Fibroblast of peridontal ligament (primary cell): ENCODE measurements at regions not wholly inside any gene's neighbourhood (a gene's known extent, or its start where the extent isn't known, plus 50 kb on each side); places are given as distances from the start of the nearest gene placed in this dataset.

ENCODE experiments used
- DNase-seq: peaks from one replicate; pipeline ENCODE4 v3.0.0-alpha.2; 2010; ENCODE audit errors: extremely low read depth

DNA sequence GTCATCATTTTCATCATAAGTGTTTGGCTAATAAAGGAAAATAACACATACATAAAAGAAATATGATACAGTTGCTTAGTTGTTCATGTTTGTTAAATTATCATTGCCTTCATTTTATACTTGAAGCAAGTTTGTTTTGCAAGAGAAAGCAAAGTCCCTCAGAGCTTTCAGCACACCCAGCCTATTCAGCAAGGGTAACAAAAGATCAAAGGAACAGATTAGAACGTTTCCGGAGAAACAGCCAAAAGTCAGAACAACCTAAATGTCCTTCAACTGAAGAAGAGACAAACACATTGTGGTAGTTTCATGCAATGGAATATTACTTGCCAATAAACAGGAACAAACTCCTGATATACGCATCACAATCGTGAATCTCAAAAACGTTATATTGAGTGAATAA lies 380.7 kb downstream of the MZT1 start:
- DNase-seq, result no peak

DNA sequence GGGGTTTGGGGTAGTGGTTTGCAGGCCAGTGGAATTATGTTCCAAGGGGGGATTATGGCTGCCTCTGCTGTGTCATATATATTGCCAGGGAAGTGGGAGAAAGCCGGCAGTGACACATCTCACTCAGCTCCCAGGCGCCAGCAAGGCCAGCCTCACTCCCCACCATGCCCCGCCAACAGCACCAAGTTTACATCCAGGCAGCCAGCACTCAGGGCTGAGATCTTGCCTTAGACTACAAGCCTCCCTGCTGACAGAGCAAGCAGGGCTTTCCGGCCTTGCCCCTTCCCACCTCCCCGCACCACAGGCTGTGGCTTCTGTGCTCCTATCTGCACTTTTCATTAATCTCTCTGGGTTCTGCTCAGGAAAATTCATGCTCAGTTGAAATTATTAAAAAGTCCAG lies 385.1 kb downstream of the MZT1 start:
- DNase-seq, result no peak

DNA sequence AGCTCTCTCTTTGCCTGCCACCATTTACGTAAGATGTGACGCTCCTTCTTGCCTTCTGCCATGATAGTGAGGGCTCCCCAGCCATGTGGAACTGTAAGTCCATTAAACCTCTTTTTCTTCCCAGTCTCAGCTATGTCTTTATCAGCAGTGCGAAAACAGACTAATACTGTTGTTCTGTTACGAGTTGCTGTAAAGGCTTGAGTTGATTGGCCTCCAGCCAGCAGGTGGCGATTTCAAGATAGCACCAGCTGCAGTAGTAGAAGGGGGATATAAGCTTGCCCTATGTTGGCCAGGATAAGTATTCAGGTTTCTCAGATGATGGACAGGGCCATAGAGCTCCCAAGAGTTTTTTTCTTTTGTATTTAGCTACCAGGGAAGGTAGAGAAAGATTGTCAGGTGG lies 385.5 kb downstream of the MZT1 start:
- DNase-seq, result no peak

DNA sequence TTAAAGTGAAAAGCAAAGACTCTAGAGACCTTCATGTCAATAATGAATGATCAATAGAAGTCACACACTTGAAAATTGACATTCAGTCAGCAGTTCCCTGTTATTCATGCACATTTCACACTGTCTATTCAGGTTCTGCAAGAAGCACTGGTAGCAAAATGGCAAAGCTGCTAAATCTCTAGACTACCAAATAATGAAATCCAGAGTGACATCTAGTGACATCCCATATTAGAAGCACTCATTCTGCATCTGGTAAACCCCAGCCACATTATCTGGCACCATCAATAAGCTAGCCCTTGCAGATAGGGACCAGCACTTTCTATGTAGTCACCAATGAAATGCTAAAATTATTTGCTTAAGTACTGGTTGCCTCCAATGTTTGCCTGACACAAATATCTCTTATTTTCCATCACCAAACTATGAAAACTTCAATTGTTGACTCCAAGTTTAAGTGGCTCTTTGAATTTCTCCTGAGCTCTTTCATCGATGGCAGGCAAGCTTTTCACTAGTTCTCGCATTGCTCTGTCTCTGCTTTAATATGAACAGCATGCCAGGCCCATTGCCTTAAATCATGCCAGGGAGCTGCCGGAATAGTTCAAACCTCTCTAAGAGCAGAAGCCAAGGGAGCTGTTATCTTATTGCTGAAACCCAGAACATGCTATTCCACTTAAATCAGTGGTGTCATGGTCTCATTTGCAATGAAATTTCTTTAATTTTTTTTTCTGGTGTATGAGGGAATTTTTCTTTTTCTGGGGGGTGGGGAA lies 409.9 kb downstream of the MZT1 start:
- no peak for DNase-seq

DNA sequence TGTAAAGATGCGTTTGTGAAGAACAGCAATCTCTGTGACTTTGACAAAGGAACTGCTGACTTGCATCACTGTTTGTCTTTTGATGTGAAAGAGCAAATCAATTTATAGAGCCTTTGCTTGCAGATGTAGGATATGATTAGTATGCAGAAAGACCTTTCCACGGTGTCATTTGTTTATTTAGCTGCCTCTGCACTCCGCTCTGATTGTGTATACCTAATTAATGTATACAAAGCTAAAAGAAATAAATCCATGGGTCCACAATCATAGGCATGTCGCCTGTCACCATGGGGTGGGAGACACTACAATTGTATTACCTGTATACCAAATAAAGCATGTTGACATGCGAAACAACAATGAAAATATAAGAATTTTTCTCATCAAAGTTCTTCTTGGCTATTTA lies 410.7 kb downstream of the MZT1 start:
- no peak for DNase-seq

DNA sequence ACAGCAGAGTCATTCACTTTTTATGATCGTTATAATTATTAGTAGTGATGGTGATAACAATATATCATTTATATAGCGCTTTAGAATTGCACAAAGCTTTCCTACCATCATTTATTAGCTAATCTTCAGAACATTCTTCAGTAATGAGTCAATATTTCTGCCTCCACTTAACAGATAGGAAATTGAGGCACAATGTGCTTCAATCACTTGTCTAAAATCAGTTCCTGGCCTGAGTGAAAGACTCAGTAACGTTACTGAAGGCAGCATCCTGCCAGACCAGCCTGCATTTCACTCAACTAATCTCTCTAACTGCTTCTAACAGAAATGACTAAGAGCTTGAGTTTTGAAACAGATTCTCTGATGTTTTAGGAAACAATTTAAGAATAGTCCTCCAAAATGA lies 412.1 kb downstream of the MZT1 start:
- DNase-seq, result no peak

DNA sequence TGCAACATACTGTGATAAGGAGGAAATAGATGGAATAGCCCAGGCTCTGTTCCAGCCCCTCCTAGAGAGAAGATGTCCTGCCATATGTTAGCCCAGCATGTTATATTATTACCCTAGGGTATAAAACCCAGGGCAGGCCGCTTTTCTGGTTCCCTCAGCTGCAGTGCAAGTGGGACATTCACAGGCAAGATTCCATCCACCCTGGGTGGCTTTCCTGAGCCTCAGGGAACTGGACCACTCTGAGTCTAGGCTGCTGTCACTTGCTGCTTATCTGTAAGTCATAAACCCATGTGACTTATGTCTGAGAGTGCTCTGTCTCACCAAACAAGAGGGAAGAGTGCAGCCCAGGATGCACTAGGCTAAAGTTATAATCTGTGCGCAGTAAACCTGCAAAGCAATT lies 413.2 kb downstream of the MZT1 start:
- DNase-seq, result no peak

DNA sequence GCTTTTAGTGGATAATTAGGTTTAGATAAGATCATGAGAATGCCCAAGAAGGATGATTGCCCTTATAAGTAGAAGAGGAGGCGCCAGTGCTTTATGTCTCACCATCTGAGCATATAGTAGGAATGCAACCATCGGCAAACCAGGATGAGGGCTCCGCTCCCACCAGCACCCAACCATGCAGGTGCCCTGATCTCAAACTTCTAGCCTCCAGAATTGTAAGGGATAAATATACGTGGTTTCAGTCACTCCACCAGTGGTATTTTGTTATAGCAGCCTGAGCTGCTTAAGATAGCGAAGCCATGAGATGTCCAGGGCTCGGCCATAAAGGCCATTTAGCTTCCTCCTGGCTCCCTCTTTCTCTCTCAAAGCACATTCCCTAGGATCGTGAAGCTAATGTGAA lies 413.9 kb downstream of the MZT1 start:
- no peak for DNase-seq

DNA sequence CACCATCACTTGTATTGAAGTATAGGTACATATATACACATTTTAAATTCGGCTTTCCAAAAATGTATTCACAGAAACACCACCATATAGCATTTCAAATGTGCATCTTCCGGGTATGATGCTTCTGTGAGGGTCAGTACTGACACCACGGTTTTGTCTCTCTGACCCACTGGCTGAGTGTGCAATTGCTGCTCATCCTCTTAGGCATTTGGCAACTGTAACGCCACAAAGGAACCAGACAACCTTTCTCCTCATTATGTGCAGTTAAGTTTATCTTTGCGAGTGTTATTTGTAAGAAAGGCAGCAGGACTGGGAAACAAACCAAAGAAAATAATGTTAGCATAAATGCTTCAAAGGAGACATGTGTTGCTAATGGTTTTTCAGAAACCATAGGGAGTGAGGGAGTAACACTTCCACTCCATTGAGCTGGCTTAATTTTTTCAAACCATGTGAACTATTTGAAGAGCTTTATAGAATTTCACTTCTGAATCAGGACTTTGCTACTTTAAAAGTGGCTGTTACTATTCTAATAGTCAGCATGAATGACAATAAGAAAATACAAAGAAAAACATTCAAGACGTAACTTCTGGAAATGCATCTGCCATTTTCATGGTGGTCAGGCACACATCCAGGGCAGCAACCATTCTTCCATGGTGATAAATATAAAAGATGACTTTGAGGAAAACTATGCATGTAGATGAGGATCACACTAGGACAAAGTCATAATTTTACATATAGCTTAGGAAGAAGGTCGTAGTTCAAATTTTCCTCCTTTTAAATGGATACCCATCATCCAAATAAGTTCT lies 423.3 kb downstream of the MZT1 start:
- peak; percentile 22 for DNase-seq

DNA sequence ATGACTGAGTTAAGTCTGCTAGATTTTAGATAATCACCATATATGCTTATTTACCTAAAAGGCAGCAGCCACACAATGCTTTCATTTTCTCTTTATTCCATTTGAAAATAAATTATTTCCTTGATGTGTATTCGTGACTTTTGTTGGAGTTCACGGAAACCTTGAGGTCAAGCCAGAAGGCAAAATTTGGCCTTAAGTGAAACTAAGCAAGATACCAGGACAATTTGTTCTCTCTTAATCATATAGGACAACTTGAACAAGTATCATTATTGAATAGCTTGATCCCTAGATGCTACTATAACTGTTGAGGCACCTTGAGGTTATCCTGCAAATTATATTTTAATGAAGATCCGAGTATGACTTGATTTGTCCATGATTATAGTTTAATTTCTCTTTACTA lies 429.2 kb upstream of the DACH1 start:
- no peak for DNase-seq

DNA sequence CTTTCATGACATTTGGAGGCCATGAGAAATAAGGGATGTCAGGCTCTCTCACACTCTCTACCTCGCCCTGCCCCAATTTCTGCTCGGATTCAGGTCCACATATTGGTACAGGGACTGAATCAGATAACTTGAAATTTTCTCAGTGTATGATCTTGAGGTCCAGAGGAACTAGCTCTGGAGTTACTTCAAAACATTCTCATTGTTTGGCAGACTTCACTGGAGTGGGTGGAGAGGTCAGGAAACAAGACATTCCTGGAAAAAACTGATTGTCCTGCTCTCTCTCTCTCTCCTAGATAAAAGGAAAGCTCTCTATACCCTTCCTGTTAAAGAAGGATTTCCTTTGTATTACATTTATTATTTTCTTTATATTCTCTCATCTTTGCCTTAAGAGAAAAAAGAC lies 428.1 kb upstream of the DACH1 start:
- DNase-seq, result peak; percentile 52

DNA sequence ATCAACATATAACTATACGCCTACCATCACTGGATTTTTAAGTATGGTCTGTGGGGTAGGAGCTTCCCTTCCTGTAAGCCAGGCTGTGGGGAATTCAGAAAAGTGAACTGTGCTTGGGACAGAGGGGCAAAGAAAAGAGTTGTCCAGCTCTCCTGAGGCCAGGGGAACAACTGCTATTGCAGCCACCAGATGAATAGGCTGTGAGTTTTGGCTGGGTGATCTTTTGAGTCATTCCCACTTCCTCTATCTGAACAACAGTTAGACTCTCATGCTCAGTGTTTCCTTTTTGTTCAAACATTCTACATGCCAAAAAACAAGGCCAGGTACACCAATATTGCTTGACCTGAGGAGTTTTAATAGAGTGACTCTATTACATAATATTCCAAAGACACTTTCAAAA lies 426.2 kb upstream of the DACH1 start:
- no peak for DNase-seq

DNA sequence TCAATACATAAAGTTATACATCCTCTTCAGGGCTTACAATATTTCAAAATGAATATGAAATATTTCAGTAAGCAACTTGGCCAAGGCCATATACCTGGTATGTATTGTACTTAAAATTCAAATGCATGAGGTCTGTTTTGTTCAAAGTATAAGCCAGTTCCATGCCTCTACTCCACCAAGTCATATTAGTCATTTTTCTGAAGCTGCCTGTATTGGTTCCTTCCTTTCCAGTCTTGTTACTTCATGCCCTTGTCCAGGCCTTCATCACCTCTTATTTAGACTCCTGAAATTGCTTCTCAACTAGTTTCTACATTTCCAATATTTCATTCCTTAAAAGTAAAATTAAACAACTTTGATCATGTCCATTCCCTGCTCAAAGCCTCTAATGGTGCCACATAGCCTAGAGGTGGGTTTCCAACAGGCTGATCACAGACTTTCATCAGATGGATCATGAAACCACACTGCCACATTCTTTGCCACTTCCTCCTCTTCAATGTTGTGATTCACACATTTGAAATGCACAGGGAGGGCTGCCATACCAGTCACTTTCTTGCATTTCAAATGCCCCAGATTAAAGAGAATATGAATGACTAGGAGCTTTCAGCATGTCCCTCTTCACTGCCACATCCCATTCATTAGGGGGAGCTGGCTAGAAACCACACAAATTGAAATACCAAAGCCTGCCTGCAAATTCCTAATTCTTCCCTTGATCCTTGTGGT lies 424.1 kb upstream of the DACH1 start:
- peak; percentile 56 for DNase-seq

DNA sequence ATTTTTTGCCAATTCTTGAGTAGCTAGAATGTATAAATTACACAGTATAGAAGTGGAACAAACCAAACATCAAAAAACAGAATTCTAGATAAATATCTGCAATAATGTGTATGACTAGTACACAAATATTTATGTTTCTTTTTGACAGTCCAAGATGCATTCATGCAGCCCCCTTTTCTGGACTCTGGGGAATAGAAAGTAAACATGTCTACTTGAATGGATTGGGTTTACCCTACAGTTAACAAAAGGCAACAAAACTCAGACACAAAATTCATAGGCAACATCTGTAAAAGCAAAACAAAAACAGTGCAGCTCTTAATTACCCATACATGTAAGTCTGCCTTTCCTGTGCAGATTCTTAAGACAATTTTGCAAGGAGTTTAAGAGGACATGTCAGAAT lies 419.4 kb upstream of the DACH1 start:
- DNase-seq, result no peak

DNA sequence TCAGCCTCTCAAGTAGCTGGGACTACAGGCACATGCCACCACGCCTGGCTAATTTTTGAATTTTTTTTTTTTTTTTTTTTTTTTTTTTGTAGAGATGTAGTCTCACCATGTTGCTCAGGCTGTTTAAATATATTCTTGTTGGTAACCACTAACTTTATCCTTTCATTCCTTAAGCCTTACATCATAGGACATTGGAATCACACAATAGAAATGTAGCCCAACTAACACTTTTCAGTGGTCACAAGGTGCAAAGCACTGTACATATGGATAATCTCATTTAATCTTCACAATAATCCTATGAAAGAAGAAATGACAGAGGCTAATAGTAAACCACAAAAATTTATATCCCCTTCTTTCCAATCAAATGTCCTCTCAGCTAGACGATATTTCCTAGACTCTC lies 417.8 kb upstream of the DACH1 start:
- DNase-seq, result no peak

DNA sequence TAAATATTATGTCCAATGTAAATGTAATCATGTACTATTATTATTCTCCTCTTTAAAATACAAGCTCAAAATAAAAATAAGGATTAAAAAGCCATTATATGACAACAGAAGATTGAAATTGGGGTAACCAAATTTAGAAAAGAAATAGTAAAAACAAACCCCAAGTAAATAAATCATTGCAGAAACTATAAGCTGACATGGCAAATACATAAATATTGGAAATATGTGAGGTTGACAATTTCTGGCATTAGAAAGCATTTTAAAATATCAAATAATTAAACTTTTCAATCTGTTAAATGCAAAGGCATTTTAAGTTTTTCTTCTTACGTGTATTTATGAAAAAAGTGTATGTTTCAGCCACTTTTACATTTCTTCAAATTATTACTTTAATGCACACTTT lies 394.7 kb upstream of the DACH1 start:
- no peak for DNase-seq

DNA sequence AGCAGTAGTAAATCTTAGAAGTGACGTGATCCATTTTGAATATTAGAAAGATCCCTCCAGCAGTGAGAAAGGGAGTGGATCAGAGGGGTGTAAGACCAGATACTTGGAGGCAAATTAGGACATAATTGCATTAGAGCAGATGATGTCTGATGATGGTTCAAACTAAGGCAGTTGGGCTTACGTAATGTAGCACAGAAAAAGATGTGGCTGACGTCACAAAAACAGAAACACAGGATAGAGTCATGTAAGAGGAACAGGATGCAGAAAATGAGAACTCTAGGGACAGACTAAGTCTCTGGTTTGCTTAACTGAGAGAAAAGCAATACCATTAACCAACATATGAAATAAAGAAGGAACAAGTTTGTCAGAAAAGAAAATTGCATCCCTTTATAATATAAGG lies 392.5 kb upstream of the DACH1 start:
- no peak for DNase-seq

DNA sequence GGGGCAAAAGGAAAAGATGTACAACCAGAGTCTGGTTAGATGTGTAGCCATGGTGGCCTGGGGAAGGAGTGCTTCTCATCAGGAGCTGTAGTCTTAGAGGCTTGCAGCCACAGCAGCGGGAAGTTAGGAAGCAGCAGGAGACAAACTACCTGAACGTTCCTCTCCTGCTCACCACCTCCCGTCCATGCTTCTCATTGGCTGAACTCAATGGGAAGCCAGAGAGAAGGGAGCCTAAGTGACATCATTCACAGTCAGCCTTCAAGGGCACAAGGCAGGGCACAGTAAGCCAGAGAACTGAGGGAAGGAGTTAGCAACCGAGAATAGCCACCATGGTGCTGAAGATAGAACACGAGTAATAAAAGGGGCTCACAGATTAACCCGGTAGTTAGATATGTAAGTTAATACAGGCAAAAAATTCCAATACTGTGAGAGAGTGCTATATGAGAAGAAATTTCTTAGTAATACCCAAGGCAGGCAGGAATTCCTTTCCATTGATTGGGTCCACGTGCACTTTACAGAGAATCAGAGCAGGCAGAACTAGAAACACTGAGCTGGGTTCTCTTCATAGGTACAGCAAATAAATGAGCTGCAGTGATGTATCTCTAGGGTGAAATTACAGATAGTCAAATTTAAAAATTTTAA lies 391.5 kb upstream of the DACH1 start:
- DNase-seq, result no peak

DNA sequence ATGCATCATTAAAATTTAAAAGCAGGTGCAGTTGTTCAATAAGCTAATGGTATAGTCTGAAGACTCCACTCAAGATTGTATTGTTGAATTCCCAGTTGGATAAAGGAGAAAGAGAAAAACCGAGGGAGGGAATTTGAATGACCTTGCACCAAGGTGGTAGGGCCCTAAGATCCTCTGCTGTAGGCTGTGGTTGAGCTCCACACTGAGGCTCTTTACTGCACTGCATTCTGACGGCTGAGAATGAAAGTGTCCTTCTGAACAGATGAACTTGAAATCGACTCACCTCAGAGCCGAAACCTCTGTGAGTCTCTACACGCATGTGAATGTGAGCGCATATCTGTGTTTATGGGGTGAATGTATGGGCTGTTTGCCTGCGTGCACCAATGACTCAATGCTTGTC lies 388.9 kb upstream of the DACH1 start:
- DNase-seq, result peak; percentile 14

DNA sequence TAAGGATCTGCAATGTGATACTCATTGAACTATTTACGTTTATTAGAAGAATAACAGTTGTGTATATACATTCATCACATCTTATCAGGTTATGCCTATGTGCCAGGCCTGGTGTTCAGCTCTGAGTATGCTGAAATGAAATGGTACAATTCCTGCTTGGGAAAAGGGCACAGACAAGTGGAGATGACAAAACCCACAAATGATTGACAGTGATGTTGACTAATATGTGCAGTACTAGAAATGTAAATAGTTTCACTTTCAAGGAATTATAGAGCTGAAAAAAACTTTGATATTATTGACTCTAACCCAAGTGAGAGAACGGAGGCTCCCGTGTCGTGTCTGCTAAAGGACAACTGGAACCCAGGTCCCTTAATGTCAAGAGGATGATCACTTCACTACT lies 386.8 kb upstream of the DACH1 start:
- no peak for DNase-seq

DNA sequence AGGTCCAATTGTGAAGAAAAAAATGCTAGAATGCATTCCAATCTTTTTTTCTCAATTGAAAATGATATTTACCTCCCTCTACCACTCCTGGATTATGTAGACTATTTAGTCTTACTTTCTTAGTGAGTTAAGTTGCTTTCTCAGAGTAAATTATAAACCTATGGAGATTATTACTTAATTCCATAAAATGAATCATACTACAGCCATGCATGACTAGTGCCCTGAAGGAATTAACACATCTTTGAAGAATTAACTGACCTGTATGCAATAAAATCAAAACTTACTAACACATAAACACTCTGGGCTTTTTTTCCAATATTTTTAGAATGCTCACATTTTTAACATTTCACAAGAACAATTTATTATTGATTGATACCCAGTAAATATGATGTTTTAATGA lies 379.4 kb upstream of the DACH1 start:
- peak; percentile 8 for DNase-seq

DNA sequence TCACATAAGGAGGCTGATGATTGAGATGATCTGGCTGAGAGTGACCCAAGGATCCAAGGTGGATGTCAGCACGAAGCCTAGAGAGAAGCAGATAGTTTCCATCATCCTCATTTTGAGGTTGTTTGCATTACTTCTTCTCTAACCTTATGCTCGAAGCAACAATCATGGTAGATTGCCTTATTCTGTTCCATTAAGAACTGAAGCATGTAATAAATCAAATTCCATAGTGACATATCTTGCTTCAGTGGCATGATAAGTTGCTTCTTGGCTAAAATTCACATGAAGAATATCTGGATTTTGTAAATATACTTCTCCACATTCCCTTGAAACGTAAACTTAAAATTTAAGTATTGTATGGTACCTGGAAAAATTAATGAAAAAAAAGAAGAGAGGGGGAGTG lies 377.8 kb upstream of the DACH1 start:
- no peak for DNase-seq
